ENCODE measurements at regions not wholly inside any gene's neighbourhood (a gene's known extent, or its start where the extent isn't known, plus 50 kb on each side); places are given as distances from the start of the nearest gene placed in this dataset.

DNA sequence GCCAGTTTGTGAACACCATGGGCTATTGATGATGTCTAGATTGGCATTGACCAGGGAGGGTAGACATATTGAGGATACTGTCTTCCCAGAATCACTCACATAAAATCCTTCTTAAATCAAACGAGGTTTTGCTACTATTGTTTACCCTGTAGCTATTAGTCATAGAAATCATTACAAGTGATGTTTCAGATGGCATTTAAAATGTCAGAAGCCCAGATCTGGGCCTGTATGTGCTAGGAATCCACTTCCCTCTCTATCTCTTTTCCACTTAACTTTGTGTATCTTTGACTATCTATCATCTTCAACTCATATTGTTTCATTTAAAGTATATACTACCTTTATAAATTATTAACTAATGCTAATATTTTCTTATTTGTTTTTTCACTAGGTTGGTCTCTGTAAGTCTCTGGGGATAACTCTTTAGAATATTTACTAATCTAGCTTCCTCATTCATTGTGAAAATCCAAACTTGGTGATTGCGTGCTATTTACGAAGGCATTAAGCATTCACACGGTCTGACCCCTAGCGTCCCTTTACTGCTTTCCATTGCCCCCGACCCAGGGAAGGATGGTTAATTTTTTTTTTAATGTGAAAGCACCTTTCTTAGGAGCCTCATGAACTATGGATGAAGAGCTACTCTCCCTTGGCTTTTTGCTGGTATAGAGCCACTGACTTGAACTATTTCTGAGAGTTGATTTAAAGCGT, 281.8 kb downstream of the GPATCH2 start:
- no peak for TF ChIP-seq EZH2phosphoT487 (IDR thresholded peaks at IDR 0.05; ENCODE audit: insufficient read depth, low read depth)
- no peak for TF ChIP-seq EZH2 (IDR thresholded peaks at IDR 0.05; ENCODE audit: insufficient read depth, poor library complexity, severe bottlenecking)

All from GM23248 (cell line).